SK-N-SH (cell line): ENCODE measurements at regions not wholly inside any gene's neighbourhood (a gene's known extent, or its start where the extent isn't known, plus 50 kb on each side); places are given as distances from the start of the nearest gene placed in this dataset.

Experiments
- CTCF ChIA-PET: fragments of 300-600, 350-600 bp; formaldehyde crosslinking; extraction: SDS; loops from one replicate; lab custom pipeline; 2021; lab: Yijun Ruan, JAX
- POLR2A ChIA-PET: fragments of 350-600 bp; sonication (Branson Sonifier 250); formaldehyde crosslinking; extraction: SDS; loops from one replicate; lab custom pipeline; 2020; ENCODE audit warnings: antibody characterized with exemption, inconsistent platforms; lab: Yijun Ruan, JAX
- DNase-seq: peaks from one replicate; pipeline ENCODE4 v3.0.0; 2012
- H2AFZ ChIP-seq: fragments of 200-600 bp; sonication (generic); 2 replicates; pipeline ENCODE4 v1.8.1; 2016; ENCODE audit warnings: antibody characterized with exemption, mild to moderate bottlenecking, low read depth
- H3F3A ChIP-seq: fragments of 200-600 bp; sonication (generic); replicated peaks from 2 replicates; pipeline ENCODE3; 2016; ENCODE audit warnings: antibody characterized with exemption, mild to moderate bottlenecking; ENCODE audit not compliant: insufficient read depth
- H3K27ac ChIP-seq, 2 experiments: fragments of 200-500 bp in 1 of 2; fragments of 200-600 bp in 1 of 2; sonication (Bioruptor generic) in 1 of 2; sonication (generic), shearing (Covaris generic) in 1 of 2; 2 replicates each; pipeline versions ENCODE4 v1.5.1 to v1.6.1; 2014 to 2016; ENCODE audit warnings: low read depth in 2 of 2, inconsistent platforms in 1 of 2, low read length in 1 of 2, mild to moderate bottlenecking in 1 of 2, mixed read lengths in 1 of 2
- H3K27me3 ChIP-seq: fragments of 200-600 bp; sonication (generic), shearing (Covaris generic); 2 replicates; pipeline ENCODE4 v1.6.1; 2016; ENCODE audit warnings: mixed run types; ENCODE audit not compliant: insufficient read depth
- H3K36me3 ChIP-seq, 2 experiments: fragments of 200-500 bp in 1 of 2; fragments of 200-600 bp in 1 of 2; sonication (Bioruptor generic) in 1 of 2; sonication (generic) in 1 of 2; replicated peaks in 1 of 2; 2 replicates each; pipeline versions ENCODE3 to v1.5.1; 2014 to 2016; ENCODE audit warnings: low read length in 1 of 2, mild to moderate bottlenecking in 1 of 2; ENCODE audit not compliant: insufficient read depth in 2 of 2, control insufficient read depth in 1 of 2
- H3K4me1 ChIP-seq, 2 experiments: fragments of 200-500 bp in 1 of 2; fragments of 200-600 bp in 1 of 2; sonication (Bioruptor generic) in 1 of 2; sonication (generic), shearing (Covaris generic) in 1 of 2; 2 replicates each; pipeline versions ENCODE4 v1.5.1 to v1.6.1; 2014 to 2016; ENCODE audit warnings: low read depth in 1 of 2, low read length in 1 of 2, mixed run types in 1 of 2; ENCODE audit not compliant: insufficient read depth in 2 of 2, control insufficient read depth in 1 of 2
- H3K4me2 ChIP-seq: fragments of 200-600 bp; sonication (generic), shearing (Covaris generic); 2 replicates; pipeline ENCODE4 v1.6.1; 2017; ENCODE audit warnings: mixed run types
- H3K4me3 ChIP-seq, 2 experiments: fragments of 200-500 bp in 1 of 2; fragments of 200-600 bp in 1 of 2; sonication (Bioruptor generic) in 1 of 2; sonication (generic), shearing (Covaris generic) in 1 of 2; 2 replicates each; pipeline versions ENCODE4 v1.5.1 to v1.8.1; 2014 to 2016; ENCODE audit warnings: low read depth in 2 of 2, inconsistent platforms in 1 of 2, low read length in 1 of 2, mild to moderate bottlenecking in 1 of 2, mixed read lengths in 1 of 2, moderate library complexity in 1 of 2
- H3K79me2 ChIP-seq: fragments of 200-600 bp; sonication (generic); 2 replicates; pipeline ENCODE4 v1.8.1; 2017; ENCODE audit warnings: mild to moderate bottlenecking; ENCODE audit not compliant: insufficient read depth
- H3K9ac ChIP-seq: fragments of 200-600 bp; sonication (generic); 2 replicates; pipeline ENCODE4 v1.6.1; 2017; ENCODE audit warnings: mixed run types
- H3K9me2 ChIP-seq: fragments of 200-600 bp; sonication (generic); 2 replicates; pipeline ENCODE4 v1.6.1; 2017; ENCODE audit warnings: mixed run types
- H3K9me3 ChIP-seq: fragments of 200-600 bp; sonication (generic); 2 replicates; pipeline ENCODE4 v1.6.1; 2017; ENCODE audit warnings: mixed run types, mild to moderate bottlenecking, moderate library complexity
- H4K20me1 ChIP-seq: fragments of 200-600 bp; sonication (generic); 2 replicates; pipeline ENCODE4 v1.6.1; 2017; ENCODE audit warnings: mild to moderate bottlenecking, mixed run types; ENCODE audit not compliant: insufficient read depth
- CHD2 ChIP-seq: fragments of 150-350 bp; IDR thresholded peaks from 2 replicates; pipeline ENCODE4 v1.6.1; 2018; ENCODE audit warnings: low read length; ENCODE audit not compliant: partially characterized antibody
- CTCF ChIP-seq: fragments of 200-600 bp; sonication (generic); IDR thresholded peaks from 2 replicates; pipeline ENCODE4 v1.6.1; 2017; ENCODE audit warnings: antibody characterized with exemption, mild to moderate bottlenecking, moderate library complexity
- ELF1 ChIP-seq: IDR thresholded peaks from 2 replicates; pipeline ENCODE4 v1.4.0; 2012
- EP300 ChIP-seq, 2 experiments: IDR thresholded peaks; 2 replicates each; pipeline versions ENCODE4 v1.4.0 to v1.6.1; 2012; ENCODE audit warnings: borderline replicate concordance in 1 of 2, low read depth in 1 of 2, low read length in 1 of 2
- EZH2phosphoT487 ChIP-seq: fragments of 200-600 bp; sonication (generic); IDR thresholded peaks from 2 replicates; pipeline ENCODE4 v1.6.1; 2017; ENCODE audit warnings: low read depth, mixed run types, mild to moderate bottlenecking, antibody characterized with exemption, moderate library complexity, borderline replicate concordance
- FOSL2 ChIP-seq: IDR thresholded peaks from 2 replicates; pipeline ENCODE4 v1.4.0; 2012; ENCODE audit warnings: low read depth, mild to moderate bottlenecking, moderate library complexity, borderline replicate concordance
- FOXM1 ChIP-seq: IDR thresholded peaks from 2 replicates; pipeline ENCODE4 v1.4.0; 2012; ENCODE audit warnings: low read depth, mild to moderate bottlenecking
- GABPA ChIP-seq: IDR thresholded peaks from 2 replicates; pipeline ENCODE4 v1.4.0; 2012; ENCODE audit warnings: low read depth, mild to moderate bottlenecking
- GATA2 ChIP-seq: sonication (generic); formaldehyde crosslinking; IDR thresholded peaks from 2 replicates; pipeline ENCODE4 v1.5.0; 2020; ENCODE audit warnings: mild to moderate bottlenecking, missing genetic modification reagents
- IRF3 ChIP-seq: fragments of 150-350 bp; IDR thresholded peaks from 2 replicates; pipeline ENCODE4 v1.6.1; 2016; ENCODE audit warnings: mild to moderate bottlenecking, low read depth, low read length
- NFIC ChIP-seq: IDR thresholded peaks from 2 replicates; pipeline ENCODE4 v1.4.0; 2012; ENCODE audit warnings: borderline replicate concordance
- POLR2AphosphoS5 ChIP-seq: IDR thresholded peaks from 2 replicates; pipeline ENCODE4 v1.6.1; 2012; ENCODE audit warnings: low read depth, low read length
- RAD21 ChIP-seq: IDR thresholded peaks from 2 replicates; pipeline ENCODE4 v1.6.1; 2012; ENCODE audit warnings: mild to moderate bottlenecking, low read length
- RXRA ChIP-seq: IDR thresholded peaks from 2 replicates; pipeline ENCODE4 v1.4.0; 2012; ENCODE audit warnings: low read depth, mild to moderate bottlenecking, borderline replicate concordance
- SMC3 ChIP-seq: IDR thresholded peaks from 2 replicates; pipeline ENCODE4 v1.6.1; 2012; ENCODE audit warnings: low read depth, low read length, improper control_type of control experiment
- TAF1 ChIP-seq: IDR thresholded peaks from 2 replicates; pipeline ENCODE4 v1.6.1; 2012; ENCODE audit warnings: low read depth, mild to moderate bottlenecking, low read length, moderate library complexity, borderline replicate concordance
- TCF12 ChIP-seq: IDR thresholded peaks from 2 replicates; pipeline ENCODE4 v1.4.0; 2012
- TEAD4 ChIP-seq: IDR thresholded peaks from 2 replicates; pipeline ENCODE4 v1.4.0; 2012; ENCODE audit warnings: mild to moderate bottlenecking, borderline replicate concordance; ENCODE audit not compliant: insufficient read depth
- USF2 ChIP-seq: fragments of 150-350 bp; IDR thresholded peaks from 2 replicates; pipeline ENCODE4 v1.6.1; 2017; ENCODE audit warnings: antibody characterized with exemption, low read length, low read depth, borderline replicate concordance
- WGBS: methylation state at CpG from one replicate; pipeline ENCODE4 v1.1.6; 2017; ENCODE audit warnings: low lambda C conversion rate; 5-methylcytosine and 5-hydroxymethylcytosine counted together
- TF ChIP-seq, protein P1 (sequence below): IDR thresholded peaks from 2 replicates; pipeline ENCODE4; 2012

DNA sequence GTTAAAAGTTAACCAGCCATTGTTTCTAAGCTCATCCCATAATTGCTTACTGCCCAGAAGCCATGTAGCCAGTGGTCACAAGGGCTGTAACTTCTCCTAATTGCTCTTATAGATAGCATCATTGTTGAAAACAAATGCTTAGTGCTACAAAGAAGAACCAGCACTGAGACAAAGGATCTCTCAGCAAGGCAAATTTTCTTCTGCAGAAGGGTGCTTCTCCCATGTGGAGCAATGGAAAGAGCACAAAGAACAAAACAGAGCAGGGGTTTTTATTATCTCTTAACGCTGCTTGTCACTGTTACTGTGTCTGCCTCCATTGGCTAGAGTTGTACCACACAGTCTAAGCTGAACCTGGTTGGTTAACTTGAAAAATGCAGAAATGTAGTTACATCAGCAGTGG is 1036.8 kb downstream of the UQCRFS1 start:
- 0% methylated on average over 1 of the region's 1 CpG for WGBS
- Histone ChIP-seq H3K9ac (no peak overlapping the region), H4K20me1 (no peaks in the 10 kb centered on the region)

GRCh38 chr19:28171983-28172382 is 1041.0 kb downstream of the UQCRFS1 start:
- H3K4me2 ChIP-seq = no peak overlapping the region
- no peak for TF ChIP-seq GATA2 (CRISPR knock-in tag)
- no peak for TF ChIP-seq CHD2
- TF ChIP-seq TAF1 = no peak
- TF ChIP-seq TCF12 = no peak
- TF ChIP-seq FOSL2 = no peak
- TF ChIP-seq IRF3 = no peak
- no peak for TF ChIP-seq CTCF
- TF ChIP-seq RAD21 = no peak
- POLR2A ChIA-PET = no interaction called here
- WGBS = 0% methylated on average over 6 of the region's 8 CpGs
- no peak overlapping the region for H3K27ac ChIP-seq
- no peak overlapping the region for H2AFZ ChIP-seq
- no peak for DNase-seq
- H3K36me3 ChIP-seq = no peaks in the 10 kb centered on the region
- H3K79me2 ChIP-seq = no peaks in the 10 kb centered on the region
- no peaks in the 10 kb centered on the region for H3K27me3 ChIP-seq
- H3F3A ChIP-seq = no peaks in the 10 kb centered on the region
- CTCF ChIA-PET = interaction anchor here (1.0 kb wide), 1 partner anchor 15 kb away, joined by 3 read pairs; no protein-coding TSS in a partner anchor
- no peaks in the 10 kb centered on the region for H3K4me1 ChIP-seq
- H3K9me2 ChIP-seq = no peaks in the 10 kb centered on the region
- no peak overlapping the region for H3K9ac ChIP-seq
- no peaks in the 10 kb centered on the region for H4K20me1 ChIP-seq
- H3K4me3 ChIP-seq = no peak overlapping the region
- no peaks in the 10 kb centered on the region for H3K9me3 ChIP-seq

More for the DNA sequence above, 1036.8 kb downstream of the UQCRFS1 start:
- Histone ChIP-seq H3K4me2 (no peak overlapping the region), H3K79me2 (no peaks in the 10 kb centered on the region), H3K27ac (no peak overlapping the region), H2AFZ (no peak overlapping the region), H3K9me3 (no peaks in the 10 kb centered on the region), H3K9me2 (no peaks in the 10 kb centered on the region), H3F3A (no peaks in the 10 kb centered on the region), H3K4me1 (no peaks in the 10 kb centered on the region), H3K36me3 (no peaks in the 10 kb centered on the region), H3K4me3 (no peak overlapping the region), H3K27me3 (no peaks in the 10 kb centered on the region)
- ChIA-PET POLR2A (no interaction called here), CTCF (no interaction called here)
- TF ChIP-seq GABPA (no peak), RXRA (no peak), EP300 (IDR thresholded peaks at IDR 0.05; ENCODE audit: borderline replicate concordance in 1 of 2, low read depth in 1 of 2, low read length in 1 of 2) (no peak), USF2 (no peak), FOXM1 (no peak), TAF1 (no peak), TCF12 (no peak), SMC3 (no peak), IRF3 (no peak), EZH2phosphoT487 (no peak), NFIC (no peak), POLR2AphosphoS5 (no peak), TEAD4 (no peak), ELF1 (no peak)
- TF ChIP-seq, protein P1, sequence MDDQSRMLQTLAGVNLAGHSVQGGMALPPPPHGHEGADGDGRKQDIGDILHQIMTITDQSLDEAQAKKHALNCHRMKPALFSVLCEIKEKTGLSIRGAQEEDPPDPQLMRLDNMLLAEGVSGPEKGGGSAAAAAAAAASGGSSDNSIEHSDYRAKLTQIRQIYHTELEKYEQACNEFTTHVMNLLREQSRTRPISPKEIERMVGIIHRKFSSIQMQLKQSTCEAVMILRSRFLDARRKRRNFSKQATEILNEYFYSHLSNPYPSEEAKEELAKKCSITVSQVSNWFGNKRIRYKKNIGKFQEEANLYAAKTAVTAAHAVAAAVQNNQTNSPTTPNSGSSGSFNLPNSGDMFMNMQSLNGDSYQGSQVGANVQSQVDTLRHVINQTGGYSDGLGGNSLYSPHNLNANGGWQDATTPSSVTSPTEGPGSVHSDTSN = no peak
- DNase-seq = no peak
